Mesendoderm (in vitro differentiated cells): ENCODE measurements at regions not wholly inside any gene's neighbourhood (a gene's known extent, or its start where the extent isn't known, plus 50 kb on each side); places are given as distances from the start of the nearest gene placed in this dataset.

Source experiments
- DNase-seq: peaks from one replicate; pipeline ENCODE4 v3.0.0; 2013
- H2AK5ac ChIP-seq: 2 replicates; pipeline ENCODE4 v1.6.1; 2013; ENCODE audit warnings: low read length, inconsistent platforms
- H2BK120ac ChIP-seq: 2 replicates; pipeline ENCODE4 v1.6.1; 2013; ENCODE audit warnings: low read depth, mild to moderate bottlenecking, low read length, moderate library complexity, mixed read lengths
- H2BK15ac ChIP-seq: replicated peaks from 2 replicates; pipeline ENCODE4 v1.6.1; 2013; ENCODE audit warnings: low read depth, mild to moderate bottlenecking, moderate library complexity
- H2BK5ac ChIP-seq: 2 replicates; pipeline ENCODE4 v1.6.1; 2013; ENCODE audit warnings: low read length, inconsistent platforms
- H3K18ac ChIP-seq: 2 replicates; pipeline ENCODE4 v1.6.1; 2013; ENCODE audit warnings: mild to moderate bottlenecking, low read length, mixed read lengths
- H3K23ac ChIP-seq: one replicate; pipeline ENCODE4 v1.6.1; 2013; ENCODE audit warnings: low read length
- H3K27ac ChIP-seq: 2 replicates; pipeline ENCODE4 v1.5.1; 2013; ENCODE audit warnings: low read depth, mild to moderate bottlenecking, inconsistent platforms, low read length, moderate library complexity
- H3K27me3 ChIP-seq: 2 replicates; pipeline ENCODE4 v1.6.1; 2013; ENCODE audit warnings: low read length, control low read depth, mild to moderate bottlenecking, inconsistent platforms; ENCODE audit not compliant: insufficient read depth, poor library complexity
- H3K36me3 ChIP-seq: 2 replicates; pipeline ENCODE4 v1.6.1; 2013; ENCODE audit warnings: low read length, inconsistent platforms; ENCODE audit not compliant: control insufficient read depth, insufficient read depth
- H3K4ac ChIP-seq: one replicate; pipeline ENCODE4 v1.6.1; 2013; ENCODE audit warnings: low read depth, mild to moderate bottlenecking, low read length, moderate library complexity
- H3K4me1 ChIP-seq: 2 replicates; pipeline ENCODE4 v1.6.1; 2013; ENCODE audit warnings: low read depth, low read length, inconsistent platforms; ENCODE audit not compliant: control insufficient read depth
- H3K4me2 ChIP-seq: 2 replicates; pipeline ENCODE4 v1.6.1; 2013; ENCODE audit warnings: low read length
- H3K4me3 ChIP-seq: 2 replicates; pipeline ENCODE4 v1.5.1; 2013; ENCODE audit warnings: mild to moderate bottlenecking, low read length
- H3K56ac ChIP-seq: one replicate; pipeline ENCODE4 v1.6.1; 2013; ENCODE audit warnings: low read length
- H3K79me1 ChIP-seq: 2 replicates; pipeline ENCODE4 v1.6.1; 2013; ENCODE audit warnings: low read length, inconsistent platforms
- H3K79me2 ChIP-seq: 2 replicates; pipeline ENCODE4 v1.6.1; 2013; ENCODE audit warnings: mild to moderate bottlenecking, low read length; ENCODE audit not compliant: control insufficient read depth, insufficient read depth
- H3K9ac ChIP-seq: 2 replicates; pipeline ENCODE4 v1.6.1; 2013; ENCODE audit warnings: low read length, inconsistent platforms
- H4K5ac ChIP-seq: one replicate; pipeline ENCODE4 v1.6.1; 2013; ENCODE audit warnings: low read length
- H4K8ac ChIP-seq: one replicate; pipeline ENCODE4 v1.6.1; 2013; ENCODE audit warnings: low read depth, mild to moderate bottlenecking, control low read depth, low read length, moderate library complexity
- WGBS: extraction: QIAGEN DNeasy Blood & Tissue Kit; methylation state at CpG from one replicate; pipeline ENCODE4 v1.1.7; 2013; ENCODE audit warnings: low lambda C conversion rate, missing lambda C conversion rate; ENCODE audit not compliant: insufficient coverage; ENCODE audit errors: extremely low coverage; 5-methylcytosine and 5-hydroxymethylcytosine counted together

DNA sequence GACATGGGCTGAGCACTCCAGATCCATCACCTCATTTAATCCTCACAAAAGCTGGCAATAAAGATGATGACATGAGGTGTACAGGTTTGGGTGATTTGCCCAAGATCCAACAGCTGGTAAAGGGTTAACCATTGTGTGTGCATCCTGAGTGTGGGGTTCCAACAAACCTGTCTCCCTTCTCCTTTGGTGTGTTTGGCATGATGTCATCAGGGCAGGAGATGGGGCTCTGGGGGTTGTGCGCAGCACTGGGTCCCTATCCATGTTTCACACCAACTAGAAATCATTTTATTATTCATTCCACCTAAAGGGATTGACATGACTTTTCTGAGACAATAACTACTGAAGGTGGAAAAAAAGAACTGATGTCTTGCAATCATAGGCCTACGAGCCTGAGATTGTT lies 452.5 kb downstream of the SIPA1L2 start:
- Histone ChIP-seq H3K4ac (no peak overlapping the region), H2BK15ac (no peak overlapping the region), H2BK5ac (no peak overlapping the region), H3K27me3 (no peaks in the 10 kb centered on the region), H2AK5ac (no peak overlapping the region), H3K23ac (no peak overlapping the region), H2BK120ac (no peak overlapping the region), H4K5ac (no peak overlapping the region), H3K9ac (no peak overlapping the region), H3K79me2 (no peaks in the 10 kb centered on the region), H3K56ac (no peak overlapping the region), H3K27ac (no peak overlapping the region), H3K4me1 (peaks cover 2% of the 10 kb centered on the region), H4K8ac (no peak overlapping the region), H3K36me3 (no peaks in the 10 kb centered on the region), H3K4me2 (no peak overlapping the region), H3K4me3 (no peak overlapping the region), H3K79me1 (no peaks in the 10 kb centered on the region), H3K18ac (no peak overlapping the region)
- DNase-seq: no peak
- WGBS: no CpG with 5 or more reads among the region's 2 CpGs

DNA sequence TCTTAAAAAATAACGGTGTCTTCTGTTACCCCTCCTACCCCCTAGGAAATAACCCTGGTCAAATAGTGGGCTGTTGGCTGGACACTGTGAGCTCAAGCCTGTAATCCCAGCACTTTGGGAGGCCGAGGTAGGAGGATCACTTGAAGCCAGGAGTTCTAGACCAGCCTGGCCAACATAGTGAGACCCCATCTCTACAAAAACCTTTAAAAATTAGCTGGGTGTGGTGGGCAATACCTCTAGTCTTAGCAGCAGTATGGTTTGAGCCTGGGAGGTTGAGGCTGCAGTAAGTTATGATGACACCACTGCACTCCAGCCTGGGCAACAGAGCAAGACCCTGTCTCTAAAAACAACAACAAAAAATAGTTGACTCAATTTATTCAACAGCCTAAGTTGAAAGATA lies 453.7 kb downstream of the SIPA1L2 start:
- Histone ChIP-seq H3K9ac (no peak overlapping the region), H3K36me3 (no peaks in the 10 kb centered on the region), H3K4ac (no peak overlapping the region), H3K4me3 (no peak overlapping the region), H3K27me3 (no peaks in the 10 kb centered on the region), H3K27ac (no peak overlapping the region), H3K18ac (no peak overlapping the region), H3K4me2 (no peak overlapping the region), H3K4me1 (peaks cover 2% of the 10 kb centered on the region), H2BK15ac (no peak overlapping the region), H3K79me1 (no peaks in the 10 kb centered on the region), H4K8ac (no peak overlapping the region), H3K56ac (no peak overlapping the region), H4K5ac (no peak overlapping the region), H2AK5ac (no peak overlapping the region), H2BK5ac (no peak overlapping the region), H3K23ac (no peak overlapping the region), H3K79me2 (no peaks in the 10 kb centered on the region), H2BK120ac (no peak overlapping the region)
- WGBS: no CpG with 5 or more reads among the region's 2 CpGs
- DNase-seq: no peak

DNA sequence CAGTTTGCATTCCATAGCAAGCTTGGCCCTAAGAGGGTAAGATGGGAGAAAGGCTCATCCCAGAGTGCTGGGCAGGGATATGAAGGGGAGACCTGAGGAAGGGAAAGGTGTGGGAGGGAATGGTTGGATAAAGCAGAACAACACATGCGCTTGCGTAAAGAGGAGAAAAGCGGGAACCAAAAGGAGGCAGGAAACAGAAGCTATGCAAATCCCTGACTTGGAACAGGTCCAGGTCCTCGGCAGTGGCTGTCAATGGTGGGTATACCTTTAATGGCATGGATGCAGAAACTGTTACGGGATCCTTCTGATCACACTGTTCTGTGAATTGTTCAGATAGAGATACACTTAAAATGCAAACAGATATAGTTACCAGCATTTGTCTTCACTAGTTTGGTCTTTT lies 455.6 kb downstream of the SIPA1L2 start:
- Histone ChIP-seq H2BK15ac (no peak overlapping the region), H2AK5ac (no peak overlapping the region), H3K79me2 (no peaks in the 10 kb centered on the region), H3K79me1 (no peaks in the 10 kb centered on the region), H3K56ac (no peak overlapping the region), H3K18ac (no peak overlapping the region), H3K36me3 (no peaks in the 10 kb centered on the region), H3K4me3 (no peak overlapping the region), H4K8ac (no peak overlapping the region), H2BK120ac (no peak overlapping the region), H3K9ac (no peak overlapping the region), H2BK5ac (no peak overlapping the region), H3K23ac (no peak overlapping the region), H3K4me2 (no peak overlapping the region), H3K4me1 (peaks cover 2% of the 10 kb centered on the region), H3K27ac (no peak overlapping the region), H3K27me3 (no peaks in the 10 kb centered on the region), H3K4ac (no peak overlapping the region), H4K5ac (no peak overlapping the region)
- DNase-seq: no peak
- no CpG with 5 or more reads among the region's 5 CpGs for WGBS

DNA sequence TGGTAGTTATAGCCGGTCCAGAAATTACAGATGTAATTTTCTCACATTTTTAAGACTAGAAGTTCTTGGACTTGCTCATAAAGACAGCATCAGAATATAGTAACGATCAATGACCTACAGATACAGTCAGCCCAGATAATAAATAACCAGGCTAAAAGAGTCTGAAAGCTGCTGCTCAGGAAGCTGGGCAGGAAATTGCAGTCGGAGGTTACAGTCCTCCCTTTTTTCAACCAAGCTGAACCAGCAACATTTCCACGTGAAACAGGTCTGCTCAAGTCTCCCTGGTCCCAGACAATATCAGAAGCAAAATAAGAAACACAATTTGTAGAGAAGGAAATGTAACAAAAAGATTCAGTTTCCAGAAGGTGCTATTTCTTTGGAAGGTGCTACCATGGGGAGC lies 457.4 kb downstream of the SIPA1L2 start:
- Histone ChIP-seq H3K27ac (no peak overlapping the region), H3K79me2 (no peaks in the 10 kb centered on the region), H3K79me1 (no peaks in the 10 kb centered on the region), H2BK120ac (no peak overlapping the region), H3K23ac (no peak overlapping the region), H3K56ac (no peak overlapping the region), H3K9ac (no peak overlapping the region), H4K5ac (no peak overlapping the region), H3K4me1 (no peaks in the 10 kb centered on the region), H3K27me3 (no peaks in the 10 kb centered on the region), H2BK15ac (no peak overlapping the region), H3K4ac (no peak overlapping the region), H2AK5ac (no peak overlapping the region), H2BK5ac (no peak overlapping the region), H3K4me2 (no peak overlapping the region), H3K18ac (no peak overlapping the region), H4K8ac (no peak overlapping the region), H3K36me3 (no peaks in the 10 kb centered on the region), H3K4me3 (no peak overlapping the region)
- no CpG with 5 or more reads among the region's 4 CpGs for WGBS
- no peak for DNase-seq

DNA sequence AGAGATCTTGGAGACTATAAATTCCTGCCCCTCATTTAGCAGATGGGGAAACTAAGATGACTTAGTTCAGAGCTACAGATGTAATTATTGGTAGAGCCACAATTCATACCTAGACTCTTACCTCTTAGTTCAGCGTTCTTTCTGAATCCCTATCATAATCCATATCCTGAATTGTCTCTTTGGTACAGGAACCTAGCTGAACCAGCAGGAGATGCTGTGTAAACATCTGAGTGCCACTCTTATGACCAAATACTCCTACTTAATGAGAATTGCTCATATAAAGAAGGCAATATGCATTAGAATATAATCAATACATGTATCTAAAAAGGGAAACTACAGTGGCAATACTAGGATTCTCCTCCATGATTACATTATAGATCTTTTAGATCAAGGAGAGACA lies 459.0 kb downstream of the SIPA1L2 start:
- Histone ChIP-seq H2BK120ac (no peak overlapping the region), H3K4me2 (no peak overlapping the region), H2AK5ac (no peak overlapping the region), H3K4me3 (no peak overlapping the region), H4K8ac (no peak overlapping the region), H3K4me1 (no peaks in the 10 kb centered on the region), H3K4ac (no peak overlapping the region), H3K23ac (no peak overlapping the region), H3K27me3 (no peaks in the 10 kb centered on the region), H2BK5ac (no peak overlapping the region), H3K79me2 (no peaks in the 10 kb centered on the region), H3K9ac (no peak overlapping the region), H3K56ac (no peak overlapping the region), H3K79me1 (no peaks in the 10 kb centered on the region), H3K27ac (no peak overlapping the region), H3K18ac (no peak overlapping the region), H3K36me3 (no peaks in the 10 kb centered on the region), H4K5ac (no peak overlapping the region), H2BK15ac (no peak overlapping the region)
- DNase-seq: no peak
- no CpG with 5 or more reads among the region's 1 CpG for WGBS

DNA sequence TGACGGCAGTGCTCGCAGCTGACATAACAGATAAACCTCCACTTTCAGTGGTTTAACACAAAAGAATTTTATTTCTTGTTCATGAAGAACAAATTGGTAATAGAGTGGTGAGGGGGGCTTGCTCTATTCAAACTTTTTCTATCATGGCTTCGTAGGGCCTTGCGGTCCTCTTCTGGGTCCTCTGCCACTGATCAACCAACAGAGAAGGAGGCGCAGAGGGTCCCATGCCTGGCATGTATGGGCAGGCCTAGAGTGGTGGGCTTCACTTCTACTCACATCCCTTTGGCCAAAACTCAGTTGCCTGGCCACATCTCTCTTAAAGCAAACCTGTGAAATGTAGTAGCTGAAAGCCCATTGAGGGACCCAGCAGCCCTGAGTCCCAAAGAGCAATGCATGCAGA lies 460.5 kb downstream of the SIPA1L2 start:
- no peaks in the 10 kb centered on the region for H3K79me2 ChIP-seq
- H3K4me2 ChIP-seq: no peak overlapping the region
- no peak overlapping the region for H2BK120ac ChIP-seq
- no peak overlapping the region for H3K18ac ChIP-seq
- no peak overlapping the region for H2BK15ac ChIP-seq
- no CpG with 5 or more reads among the region's 5 CpGs for WGBS
- H3K4me1 ChIP-seq: no peaks in the 10 kb centered on the region
- H3K23ac ChIP-seq: no peak overlapping the region
- H3K36me3 ChIP-seq: no peaks in the 10 kb centered on the region
- H3K27me3 ChIP-seq: no peaks in the 10 kb centered on the region
- H4K8ac ChIP-seq: no peak overlapping the region
- H3K4me3 ChIP-seq: no peak overlapping the region
- DNase-seq: no peak
- no peaks in the 10 kb centered on the region for H3K79me1 ChIP-seq
- no peak overlapping the region for H3K9ac ChIP-seq
- H2AK5ac ChIP-seq: no peak overlapping the region
- H3K4ac ChIP-seq: no peak overlapping the region
- H3K27ac ChIP-seq: no peak overlapping the region
- H4K5ac ChIP-seq: no peak overlapping the region
- H2BK5ac ChIP-seq: no peak overlapping the region
- H3K56ac ChIP-seq: no peak overlapping the region
